Thymus (tissue), 11 donors: ENCODE measurements at regions not wholly inside any gene's neighbourhood (a gene's known extent, or its start where the extent isn't known, plus 50 kb on each side); places are given as distances from the start of the nearest gene placed in this dataset.

Source experiments
- DNase-seq, 9 donors: peaks; one replicate each; pipeline ENCODE4 v3.0.0-alpha.2; 2013; ENCODE audit warnings: low spot score in 9 of 9, low read depth in 6 of 9, missing footprints in 1 of 9
- H3K27ac ChIP-seq, 2 donors: one replicate each; pipeline ENCODE4 v1.5.1; 2013; ENCODE audit warnings: control low read depth in 1 of 2, low read depth in 1 of 2, low read length in 1 of 2, mild to moderate bottlenecking in 1 of 2, moderate library complexity in 1 of 2
- H3K27me3 ChIP-seq, 2 donors: one replicate each; pipeline ENCODE4 v1.5.1; 2013; ENCODE audit warnings: low read length in 1 of 2; ENCODE audit not compliant: control insufficient read depth in 2 of 2, insufficient read depth in 1 of 2
- H3K36me3 ChIP-seq, 2 donors: one replicate each; pipeline ENCODE4 v1.5.1; 2013; ENCODE audit warnings: low read length in 1 of 2, mild to moderate bottlenecking in 1 of 2, moderate library complexity in 1 of 2; ENCODE audit not compliant: control insufficient read depth in 2 of 2, insufficient read depth in 2 of 2
- H3K4me1 ChIP-seq, 2 donors: one replicate each; pipeline ENCODE4 v1.5.1; 2013; ENCODE audit warnings: low read length in 2 of 2; ENCODE audit not compliant: control insufficient read depth in 2 of 2, insufficient read depth in 2 of 2
- H3K4me3 ChIP-seq, 2 donors: one replicate each; pipeline ENCODE4 v1.5.1; 2013; ENCODE audit warnings: low read length in 2 of 2, control low read depth in 1 of 2, mild to moderate bottlenecking in 1 of 2
- H3K9me3 ChIP-seq, 2 donors: one replicate each; pipeline ENCODE4 v1.5.1; 2013; ENCODE audit warnings: low read length in 1 of 2, mild to moderate bottlenecking in 1 of 2; ENCODE audit not compliant: control insufficient read depth in 2 of 2, insufficient read depth in 1 of 2
- WGBS: extraction: QIAGEN DNeasy Blood & Tissue Kit; methylation state at CpG from one replicate; pipeline ENCODE4 v1.1.7; 2013; 5-methylcytosine and 5-hydroxymethylcytosine counted together
- donor health status: healthy.

- Histone ChIP-seq H3K4me3 (no peak overlapping the region), H3K4me1 (no peaks in the 10 kb centered on the region), H3K27me3 (no peaks in the 10 kb centered on the region), H3K9me3 (peaks cover 0 to 4% of the 10 kb centered on the region in 2 donors), H3K27ac (no peak overlapping the region), H3K36me3 (no peaks in the 10 kb centered on the region)
- no peak for DNase-seq
- 94% methylated on average over 7 of the region's 7 CpGs for WGBS
These were observed 58.5 kb downstream of the PSMG1 start for GRCh38 chr21:39124681-39125251.

GRCh38 chr21:39123375-39123774 is 59.9 kb downstream of the PSMG1 start:
- peaks cover 0 to 7% of the 10 kb centered on the region in 2 donors for H3K9me3 ChIP-seq
- H3K4me3 ChIP-seq = no peak overlapping the region
- DNase-seq = no peak
- H3K27me3 ChIP-seq = no peaks in the 10 kb centered on the region
- no peaks in the 10 kb centered on the region for H3K4me1 ChIP-seq
- H3K36me3 ChIP-seq = no peaks in the 10 kb centered on the region
- H3K27ac ChIP-seq = no peak overlapping the region

- 64% methylated on average over 7 of the region's 7 CpGs for WGBS
- Histone ChIP-seq H3K27me3 (no peaks in the 10 kb centered on the region), H3K27ac (no peak overlapping the region), H3K36me3 (no peaks in the 10 kb centered on the region), H3K4me3 (no peak overlapping the region), H3K4me1 (no peaks in the 10 kb centered on the region), H3K9me3 (peaks cover 0 to 8% of the 10 kb centered on the region in 2 donors)
- DNase-seq = no peak
These were observed 61.5 kb downstream of the PSMG1 start for GRCh38 chr21:39121600-39122355.

DNA sequence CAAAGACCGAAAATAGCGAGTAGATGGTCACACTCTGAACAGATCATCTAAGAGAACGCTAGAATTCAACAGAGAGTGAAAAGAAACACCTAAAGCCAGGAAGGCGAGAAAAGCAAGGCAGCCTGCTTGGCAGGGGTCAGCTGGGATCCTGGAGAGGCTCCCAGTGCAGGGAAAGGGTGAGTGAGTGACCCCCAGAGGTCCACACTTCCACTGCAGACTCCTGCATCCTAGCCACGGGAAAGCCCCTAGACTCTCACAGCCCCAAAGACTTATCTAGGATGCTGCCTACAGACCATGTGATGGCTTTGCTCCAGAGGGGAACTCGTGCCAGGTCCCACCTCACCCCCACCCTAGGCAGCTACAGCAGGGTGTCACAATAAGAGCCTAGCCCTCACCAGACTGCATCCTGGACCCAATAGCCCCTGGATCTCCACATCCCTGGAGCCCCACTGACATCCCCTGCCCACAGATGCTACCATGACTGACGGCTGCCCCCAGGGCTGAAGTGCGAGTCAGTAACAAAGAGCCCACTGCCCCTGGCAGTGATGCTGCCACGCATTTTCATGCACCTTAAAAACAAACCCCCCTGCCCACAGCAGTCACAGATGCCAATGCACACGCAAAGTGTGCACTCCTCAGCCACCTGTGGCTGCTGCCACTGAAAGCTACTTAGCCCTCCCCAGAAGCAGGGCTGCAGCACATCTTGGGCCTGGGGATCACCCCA is 62.2 kb downstream of the PSMG1 start:
- no peaks in the 10 kb centered on the region for H3K4me1 ChIP-seq
- no peak overlapping the region for H3K27ac ChIP-seq
- H3K4me3 ChIP-seq = no peak overlapping the region
- no peak for DNase-seq
- no peaks in the 10 kb centered on the region for H3K36me3 ChIP-seq
- H3K9me3 ChIP-seq = peaks cover 0 to 8% of the 10 kb centered on the region in 2 donors
- H3K27me3 ChIP-seq = no peaks in the 10 kb centered on the region
- WGBS = 89% methylated on average over 10 of the region's 10 CpGs

- no peaks in the 10 kb centered on the region for H3K4me1 ChIP-seq
- DNase-seq = no peak
- no peaks in the 10 kb centered on the region for H3K36me3 ChIP-seq
- peaks cover 0 to 8% of the 10 kb centered on the region in 2 donors for H3K9me3 ChIP-seq
- no peaks in the 10 kb centered on the region for H3K27me3 ChIP-seq
- no peak overlapping the region for H3K4me3 ChIP-seq
- no peak overlapping the region for H3K27ac ChIP-seq
- WGBS = 96% methylated on average over 6 of the region's 6 CpGs
These were observed 63.4 kb downstream of the PSMG1 start for GRCh38 chr21:39119891-39120290.

- 97% methylated on average over 8 of the region's 8 CpGs for WGBS
- H3K4me3 ChIP-seq = no peak overlapping the region
- no peaks in the 10 kb centered on the region for H3K36me3 ChIP-seq
- no peak overlapping the region for H3K27ac ChIP-seq
- no peaks in the 10 kb centered on the region for H3K4me1 ChIP-seq
- DNase-seq = no peak
- H3K27me3 ChIP-seq = no peaks in the 10 kb centered on the region
- H3K9me3 ChIP-seq = peaks cover 0 to 8% of the 10 kb centered on the region in 2 donors
These were observed 64.5 kb downstream of the PSMG1 start for GRCh38 chr21:39118604-39119215.

GRCh38 chr21:39118061-39118460 is 65.2 kb downstream of the PSMG1 start:
- Histone ChIP-seq H3K27ac (no peak overlapping the region), H3K4me1 (no peaks in the 10 kb centered on the region), H3K36me3 (no peaks in the 10 kb centered on the region), H3K27me3 (no peaks in the 10 kb centered on the region), H3K9me3 (peaks cover 0 to 8% of the 10 kb centered on the region in 2 donors), H3K4me3 (no peak overlapping the region)
- no peak for DNase-seq
- WGBS = 91% methylated on average over 10 of the region's 10 CpGs

DNA sequence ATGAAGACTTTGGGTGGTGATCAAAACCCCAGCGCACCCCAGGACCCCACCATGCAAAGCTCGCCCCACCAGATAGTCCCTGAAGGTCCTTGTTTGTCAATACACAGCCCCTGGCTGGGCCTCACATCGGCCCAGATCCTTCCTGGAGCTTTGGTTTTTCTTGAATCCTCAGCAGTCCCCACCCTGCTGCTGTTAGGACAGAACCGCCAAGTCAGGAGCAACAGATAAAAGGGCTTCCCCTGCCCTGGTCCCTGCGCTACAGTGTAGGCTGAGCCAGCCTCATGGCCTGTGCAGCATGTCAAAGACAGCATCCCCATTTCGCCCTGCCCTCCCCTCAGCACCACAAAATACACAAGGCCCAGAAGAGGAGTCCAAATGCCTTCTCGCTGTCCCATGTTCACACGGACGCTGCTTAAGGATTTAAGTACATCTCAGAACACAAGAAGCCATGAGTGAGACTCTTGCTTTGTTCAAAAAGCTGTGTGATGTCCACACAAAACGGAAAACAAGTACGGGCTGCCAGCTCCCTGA is 65.7 kb downstream of the PSMG1 start:
- H3K4me3 ChIP-seq = no peak overlapping the region
- WGBS = 92% methylated on average over 11 of the region's 11 CpGs
- H3K4me1 ChIP-seq = no peaks in the 10 kb centered on the region
- H3K27me3 ChIP-seq = no peaks in the 10 kb centered on the region
- DNase-seq = no peak
- no peak overlapping the region for H3K27ac ChIP-seq
- peaks cover 0 to 4% of the 10 kb centered on the region in 2 donors for H3K9me3 ChIP-seq
- no peaks in the 10 kb centered on the region for H3K36me3 ChIP-seq
